ENCODE measurements at regions not wholly inside any gene's neighbourhood (a gene's known extent, or its start where the extent isn't known, plus 50 kb on each side); places are given as distances from the start of the nearest gene placed in this dataset.

DNA sequence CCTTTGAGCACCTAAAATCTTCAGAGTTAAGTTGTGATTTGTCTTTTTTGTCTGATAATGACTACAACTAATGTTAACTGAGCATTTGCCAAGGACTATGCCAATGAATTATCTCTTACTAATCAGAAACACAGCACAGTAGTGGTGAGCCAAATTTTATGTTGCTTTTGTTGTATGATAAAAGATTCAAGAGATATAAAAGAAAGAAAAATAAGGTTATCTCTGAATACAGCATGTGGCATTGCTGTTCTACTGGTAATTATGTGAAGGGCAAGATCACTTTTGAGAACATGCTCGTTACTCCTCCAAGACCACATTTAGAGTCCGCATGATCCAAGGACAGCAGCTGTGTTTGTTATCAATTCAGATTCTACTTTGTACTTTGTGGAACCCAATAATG is 133.4 kb upstream of the MYLIP start:
- no peak overlapping the region for H2BK5ac ChIP-seq (ENCODE audit: insufficient read length, low read length)
- no peak overlapping the region for H2BK15ac ChIP-seq (ENCODE audit: low read depth, low read length)
- peaks cover 7% of the 10 kb centered on the region; the same call in 1 of the 2 replicates for H3K4me1 ChIP-seq (ENCODE audit: insufficient read depth, low read length)
- no CpG with 5 or more reads among the region's 2 CpGs for WGBS (ENCODE audit: extremely low coverage, insufficient read length, low lambda C conversion rate)
- H2BK120ac ChIP-seq (ENCODE audit: low read depth, low read length, poor library complexity, severe bottlenecking) = no peak overlapping the region
- no peak overlapping the region for H3K56ac ChIP-seq (ENCODE audit: insufficient read length, low read depth, low read length)
- Mint-ChIP-seq H3K27ac (no peak overlapping the region), H3K9me3 (no peaks in the 10 kb centered on the region), H3K27me3 (ENCODE audit: low read depth) (no peaks in the 10 kb centered on the region), H3K4me1 (peaks cover 31 to 38% of the 10 kb centered on the region in 2 experiments), H3K36me3 (ENCODE audit: insufficient read depth in 1 of 3, low read depth in 3 of 3) (no peaks in the 10 kb centered on the region), H3K4me3 (no peak overlapping the region)
- no peak overlapping the region for H3K27ac ChIP-seq (ENCODE audit: insufficient read length, low read depth, low read length)
- no peak overlapping the region for H3K18ac ChIP-seq (ENCODE audit: insufficient read length, low read depth, low read length)
- no peak overlapping the region for H3K9ac ChIP-seq (ENCODE audit: extremely low read depth, insufficient read length, low read length)
- no peak overlapping the region for H2AK5ac ChIP-seq (ENCODE audit: insufficient read length, low read length)
- H4K8ac ChIP-seq (replicated peaks; ENCODE audit: insufficient read length, low read depth, low read length) = no peak overlapping the region
- TF ChIP-seq, protein P1, sequence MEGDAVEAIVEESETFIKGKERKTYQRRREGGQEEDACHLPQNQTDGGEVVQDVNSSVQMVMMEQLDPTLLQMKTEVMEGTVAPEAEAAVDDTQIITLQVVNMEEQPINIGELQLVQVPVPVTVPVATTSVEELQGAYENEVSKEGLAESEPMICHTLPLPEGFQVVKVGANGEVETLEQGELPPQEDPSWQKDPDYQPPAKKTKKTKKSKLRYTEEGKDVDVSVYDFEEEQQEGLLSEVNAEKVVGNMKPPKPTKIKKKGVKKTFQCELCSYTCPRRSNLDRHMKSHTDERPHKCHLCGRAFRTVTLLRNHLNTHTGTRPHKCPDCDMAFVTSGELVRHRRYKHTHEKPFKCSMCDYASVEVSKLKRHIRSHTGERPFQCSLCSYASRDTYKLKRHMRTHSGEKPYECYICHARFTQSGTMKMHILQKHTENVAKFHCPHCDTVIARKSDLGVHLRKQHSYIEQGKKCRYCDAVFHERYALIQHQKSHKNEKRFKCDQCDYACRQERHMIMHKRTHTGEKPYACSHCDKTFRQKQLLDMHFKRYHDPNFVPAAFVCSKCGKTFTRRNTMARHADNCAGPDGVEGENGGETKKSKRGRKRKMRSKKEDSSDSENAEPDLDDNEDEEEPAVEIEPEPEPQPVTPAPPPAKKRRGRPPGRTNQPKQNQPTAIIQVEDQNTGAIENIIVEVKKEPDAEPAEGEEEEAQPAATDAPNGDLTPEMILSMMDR (conservative IDR thresholded peaks at IDR 0.05) = no peak
- H3K14ac ChIP-seq (ENCODE audit: insufficient read depth, low read length) = no peak overlapping the region
- no peaks in the 10 kb centered on the region for H3K23me2 ChIP-seq (ENCODE audit: insufficient read length, low read depth, low read length, poor library complexity, severe bottlenecking)
- no peak overlapping the region for H2BK20ac ChIP-seq (ENCODE audit: low read depth, low read length, poor library complexity, severe bottlenecking)
- H3K79me2 ChIP-seq (ENCODE audit: insufficient read depth, low read length) = no peaks in the 10 kb centered on the region
- no peak overlapping the region for H2BK12ac ChIP-seq (ENCODE audit: insufficient read length, low read depth, low read length)
- H4K91ac ChIP-seq (ENCODE audit: insufficient read length, low read depth, low read length) = no peak overlapping the region
- no peak overlapping the region for H3K4me2 ChIP-seq (ENCODE audit: insufficient read depth, insufficient read length, low read length)
- no peak overlapping the region for H3T11ph ChIP-seq (ENCODE audit: low read length)
- H2AFZ ChIP-seq (ENCODE audit: low read length) = no peak overlapping the region
- no peak overlapping the region for H3K4ac ChIP-seq (ENCODE audit: low read depth, low read length)
- H3K79me1 ChIP-seq (ENCODE audit: insufficient read depth, low read depth, low read length, poor library complexity, severe bottlenecking) = no peaks in the 10 kb centered on the region
- H3K27me3 ChIP-seq (ENCODE audit: insufficient read depth, low read length) = no peaks in the 10 kb centered on the region
- no peaks in the 10 kb centered on the region for H3K9me3 ChIP-seq (ENCODE audit: control insufficient read depth, low read depth, low read length)
- DNase-seq = no peak
- no peaks in the 10 kb centered on the region for H4K20me1 ChIP-seq (ENCODE audit: control insufficient read depth, insufficient read depth, insufficient read length)
- H4K5ac ChIP-seq (ENCODE audit: insufficient read length, low read depth, low read length) = no peak overlapping the region
- no peak overlapping the region for H3K23ac ChIP-seq (ENCODE audit: insufficient read length, low read depth, low read length)
